ENCODE measurements at regions not wholly inside any gene's neighbourhood (a gene's known extent, or its start where the extent isn't known, plus 50 kb on each side); places are given as distances from the start of the nearest gene placed in this dataset.

GRCh38 chr3:106589311-106589942 is 720.6 kb upstream of the CBLB start:
- DNase-seq (ENCODE audit: low read depth) = peak; percentile 84
- H3K4me3 ChIP-seq (ENCODE audit: low read depth, low read length) = no peak overlapping the region
- in situ Hi-C loops (cut with HindIII; ENCODE audit: low sequenced_read_pairs) = no loop called here
- TF ChIP-seq CTCF (IDR thresholded peaks at IDR 0.05; ENCODE audit: low read depth, low read length, missing control alignments) = no peak

- in situ Hi-C loops (cut with HindIII; ENCODE audit: low sequenced_read_pairs) = no loop called here
- DNase-seq (ENCODE audit: low read depth) = no peak
- no peak overlapping the region for H3K4me3 ChIP-seq (ENCODE audit: low read depth, low read length)
- no peak for TF ChIP-seq CTCF (IDR thresholded peaks at IDR 0.05; ENCODE audit: low read depth, low read length, missing control alignments)
These were observed 721.4 kb upstream of the CBLB start for GRCh38 chr3:106590216-106590615.

- H3K4me3 ChIP-seq (ENCODE audit: low read depth, low read length) = no peak overlapping the region
- DNase-seq (ENCODE audit: low read depth) = no peak
- no peak for TF ChIP-seq CTCF (IDR thresholded peaks at IDR 0.05; ENCODE audit: low read depth, low read length, missing control alignments)
- in situ Hi-C loops (cut with HindIII; ENCODE audit: low sequenced_read_pairs) = no loop called here
These were observed 724.6 kb upstream of the CBLB start for GRCh38 chr3:106593381-106593780.

- in situ Hi-C loops (cut with HindIII; ENCODE audit: low sequenced_read_pairs) = no loop called here
- TF ChIP-seq CTCF (IDR thresholded peaks at IDR 0.05; ENCODE audit: low read depth, low read length, missing control alignments) = peak; percentile 85
- no peak overlapping the region for H3K4me3 ChIP-seq (ENCODE audit: low read depth, low read length)
- peak; percentile 97 for DNase-seq (ENCODE audit: low read depth)
These were observed 741.0 kb upstream of the CBLB start for GRCh38 chr3:106609666-106610301.

- no peak for DNase-seq (ENCODE audit: low read depth)
- TF ChIP-seq CTCF (IDR thresholded peaks at IDR 0.05; ENCODE audit: low read depth, low read length, missing control alignments) = no peak
- no peak overlapping the region for H3K4me3 ChIP-seq (ENCODE audit: low read depth, low read length)
- in situ Hi-C loops (cut with HindIII; ENCODE audit: low sequenced_read_pairs) = no loop called here
These were observed 741.6 kb upstream of the CBLB start for GRCh38 chr3:106610362-106610959.

GRCh38 chr3:106611116-106611515 is 742.3 kb upstream of the CBLB start:
- no peak for TF ChIP-seq CTCF (IDR thresholded peaks at IDR 0.05; ENCODE audit: low read depth, low read length, missing control alignments)
- in situ Hi-C loops (cut with HindIII; ENCODE audit: low sequenced_read_pairs) = no loop called here
- DNase-seq (ENCODE audit: low read depth) = no peak
- no peak overlapping the region for H3K4me3 ChIP-seq (ENCODE audit: low read depth, low read length)

All from astrocyte of the cerebellum (primary cell).